PFSK-1 (cell line): ENCODE measurements at regions not wholly inside any gene's neighbourhood (a gene's known extent, or its start where the extent isn't known, plus 50 kb on each side); places are given as distances from the start of the nearest gene placed in this dataset.

Experiments
- FOXP2 ChIP-seq: optimal IDR thresholded peaks from 2 replicates; pipeline ENCODE3; 2011; ENCODE audit warnings: borderline replicate concordance, control low read depth, inconsistent platforms; ENCODE audit not compliant: insufficient read depth; ENCODE audit errors: extremely low read length, extremely low read depth
- POLR2AphosphoS5 ChIP-seq: IDR thresholded peaks from 2 replicates; pipeline ENCODE4 v1.6.1; 2012; ENCODE audit warnings: low read depth, mild to moderate bottlenecking, control low read depth, low read length, moderate library complexity
- REST ChIP-seq, 2 experiments: IDR thresholded peaks; 2 replicates each; pipeline versions ENCODE4 v1.6.1 to v1.8.0; 2011 to 2012; ENCODE audit warnings: low read depth in 2 of 2, low read length in 2 of 2, control low read depth in 1 of 2, inconsistent platforms in 1 of 2, mild to moderate bottlenecking in 1 of 2, moderate library complexity in 1 of 2; ENCODE audit not compliant: insufficient read depth in 1 of 2
- SIN3A ChIP-seq: IDR thresholded peaks from 2 replicates; pipeline ENCODE4 v1.6.1; 2012; ENCODE audit warnings: mild to moderate bottlenecking, low read length, moderate library complexity, borderline replicate concordance; ENCODE audit not compliant: insufficient read depth
- TAF1 ChIP-seq: IDR thresholded peaks from 2 replicates; pipeline ENCODE4 v1.6.1; 2012; ENCODE audit warnings: low read length, control low read depth, borderline replicate concordance; ENCODE audit not compliant: insufficient read depth

DNA sequence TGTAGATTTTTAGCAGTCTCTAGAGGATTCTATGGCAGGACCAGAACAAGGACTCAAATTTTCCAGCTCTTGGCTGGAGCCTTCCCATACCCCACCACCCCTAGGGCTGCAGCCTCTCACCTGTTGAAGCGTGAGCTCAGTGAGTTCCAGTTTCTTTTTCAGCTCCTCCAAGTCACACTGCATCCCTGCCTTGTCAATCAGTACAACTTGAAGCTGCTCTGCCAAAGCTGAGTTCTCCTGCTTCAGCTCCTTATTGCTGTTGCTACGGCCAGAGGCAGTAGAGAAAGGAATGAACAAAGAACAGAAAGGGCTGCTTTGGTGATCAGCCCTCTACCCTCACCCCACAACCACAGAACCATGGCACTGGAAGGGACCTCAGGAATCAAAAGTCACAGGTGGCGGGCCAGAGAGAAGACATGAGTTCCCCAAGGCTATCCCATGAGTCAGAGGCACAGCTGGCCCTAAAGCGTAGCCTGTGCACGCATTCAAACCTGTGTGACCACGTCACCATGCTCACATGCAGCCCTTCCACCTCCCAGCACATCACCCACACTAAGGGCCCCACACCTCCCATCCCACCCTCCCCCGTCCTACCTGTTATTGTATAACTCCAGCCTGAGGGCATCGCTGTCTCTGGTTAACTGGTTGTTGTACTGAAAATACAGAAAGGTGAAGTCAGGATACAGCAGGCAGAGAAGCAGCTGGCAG is 83.3 kb upstream of the C2CD4B start:
- TF ChIP-seq TAF1 (no peak), FOXP2 (no peak), SIN3A (no peak), POLR2AphosphoS5 (no peak), REST (IDR thresholded peaks at IDR 0.05; ENCODE audit: insufficient read depth in 1 of 2, low read depth in 2 of 2, low read length in 2 of 2) (no peak)

- no peak for TF ChIP-seq REST (IDR thresholded peaks at IDR 0.05; ENCODE audit: insufficient read depth in 1 of 2, low read depth in 2 of 2, low read length in 2 of 2)
- TF ChIP-seq TAF1 = no peak
- TF ChIP-seq POLR2AphosphoS5 = no peak
- TF ChIP-seq FOXP2 = no peak
- no peak for TF ChIP-seq SIN3A
Observed at GRCh38 chr15:62249501-62249900, 84.4 kb upstream of the C2CD4B start.

DNA sequence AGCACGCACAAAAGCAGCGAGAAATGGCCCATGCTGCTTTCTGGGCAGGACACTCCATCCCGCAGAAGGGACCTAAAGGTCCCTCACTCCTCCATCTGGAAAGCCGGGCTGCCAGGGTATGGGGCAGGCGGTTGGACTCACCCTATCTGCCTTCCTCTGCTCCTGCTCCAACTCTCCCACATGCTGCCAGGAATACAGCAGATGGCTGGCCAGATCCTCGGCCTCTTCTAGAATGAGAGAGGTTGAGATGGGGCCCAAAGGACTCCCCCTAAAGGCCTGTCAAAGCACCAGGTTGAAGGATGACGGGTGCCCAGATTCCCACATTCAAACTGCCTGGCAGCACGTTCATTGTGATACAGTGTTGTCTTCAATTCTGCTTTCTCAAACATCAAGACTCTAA is 85.1 kb upstream of the C2CD4B start:
- TF ChIP-seq SIN3A = no peak
- TF ChIP-seq FOXP2 = no peak
- TF ChIP-seq TAF1 = no peak
- TF ChIP-seq POLR2AphosphoS5 = no peak
- no peak for TF ChIP-seq REST (IDR thresholded peaks at IDR 0.05; ENCODE audit: insufficient read depth in 1 of 2, low read depth in 2 of 2, low read length in 2 of 2)

DNA sequence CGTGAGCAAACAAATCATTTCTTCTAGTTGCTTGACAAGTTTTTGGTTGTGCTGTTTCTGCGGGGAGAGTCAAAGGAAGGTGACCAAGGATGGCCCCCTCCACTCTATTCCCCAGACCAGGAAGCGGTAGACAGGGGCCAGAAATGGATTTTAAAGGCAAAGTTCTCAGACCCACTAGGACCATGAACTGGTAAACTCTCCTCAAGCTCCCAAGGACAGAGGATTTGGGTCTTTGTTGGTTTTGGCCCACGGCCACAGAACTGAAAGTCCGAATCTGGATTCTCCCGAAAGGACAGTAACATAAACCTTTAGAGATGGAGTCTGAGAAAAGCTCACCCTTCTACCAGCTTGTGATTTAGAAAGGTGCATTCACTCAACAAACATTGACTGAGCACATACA is 85.9 kb upstream of the C2CD4B start:
- TF ChIP-seq POLR2AphosphoS5 = no peak
- no peak for TF ChIP-seq FOXP2

GRCh38 chr15:62253294-62253693 is 88.2 kb upstream of the C2CD4B start:
- TF ChIP-seq POLR2AphosphoS5 (no peak), REST (IDR thresholded peaks at IDR 0.05; ENCODE audit: insufficient read depth in 1 of 2, low read depth in 2 of 2, low read length in 2 of 2) (no peak), SIN3A (no peak), TAF1 (no peak), FOXP2 (no peak)
